Left renal cortex interstitium (tissue), 4 donors: ENCODE measurements at regions not wholly inside any gene's neighbourhood (a gene's known extent, or its start where the extent isn't known, plus 50 kb on each side); places are given as distances from the start of the nearest gene placed in this dataset.

Experiments used
- DNase-seq, 4 donors: peaks; one replicate each; pipeline ENCODE4 v3.0.0-alpha.2; 2013; ENCODE audit warnings: low read depth in 4 of 4, low spot score in 2 of 4, missing footprints in 1 of 4

DNA sequence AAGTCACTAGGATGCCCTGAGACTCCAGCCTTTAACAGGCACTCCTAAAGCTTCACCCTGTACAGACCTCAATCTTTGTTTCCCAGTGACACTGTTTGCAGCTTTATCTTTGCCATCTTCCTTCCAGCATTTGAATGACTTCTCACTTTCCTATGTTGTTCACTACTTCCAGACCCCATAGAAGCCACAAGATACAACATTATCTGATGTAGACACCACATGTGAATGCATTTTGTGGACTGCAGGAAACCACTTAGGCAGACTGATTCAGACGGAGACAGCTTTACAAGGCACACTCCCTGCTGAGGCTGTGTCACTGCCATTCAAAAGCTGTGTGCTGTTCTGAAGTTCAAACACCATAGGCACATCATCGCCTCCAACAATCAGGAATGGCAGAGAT is 67.3 kb upstream of the SPATS2L start:
- DNase-seq, result no peak

DNA sequence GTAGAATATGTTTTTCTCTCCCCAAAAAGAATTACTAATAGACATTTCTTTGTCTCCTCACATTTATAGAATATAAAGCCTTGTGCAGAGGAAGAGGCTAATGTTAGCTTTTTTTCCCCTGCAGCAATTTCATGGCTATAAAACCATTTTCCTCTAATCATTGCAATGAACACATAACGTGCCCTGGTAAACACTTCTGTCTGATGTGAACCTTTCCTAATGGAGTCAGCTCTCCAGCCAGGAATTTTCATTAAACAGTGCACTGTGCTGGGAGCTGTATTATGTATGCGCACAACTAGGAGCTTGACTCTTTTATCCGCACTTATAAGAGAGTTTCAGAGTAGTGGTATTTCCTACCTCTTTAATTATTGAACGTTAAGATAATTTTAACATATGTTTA is 63.9 kb upstream of the SPATS2L start:
- DNase-seq, result no peak

DNA sequence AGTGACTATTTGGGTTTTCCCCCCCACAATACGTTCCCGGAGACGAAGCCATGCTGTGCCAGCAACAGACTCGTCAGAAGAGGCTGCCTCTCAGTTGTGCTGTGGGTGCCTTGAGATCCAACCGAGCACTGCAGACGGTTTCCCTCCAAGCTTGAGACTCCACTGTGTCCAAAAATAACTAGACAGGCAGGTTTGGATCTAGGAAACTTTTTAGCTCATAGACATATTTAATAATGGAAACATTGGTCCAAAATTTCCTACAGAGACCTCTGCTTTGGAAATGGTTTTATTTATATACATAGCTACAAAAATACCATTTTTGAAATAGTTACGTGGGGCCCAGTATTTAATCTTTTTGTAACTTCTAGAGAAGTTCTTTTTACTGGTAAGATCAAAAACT is 63.1 kb upstream of the SPATS2L start:
- no peak for DNase-seq

DNA sequence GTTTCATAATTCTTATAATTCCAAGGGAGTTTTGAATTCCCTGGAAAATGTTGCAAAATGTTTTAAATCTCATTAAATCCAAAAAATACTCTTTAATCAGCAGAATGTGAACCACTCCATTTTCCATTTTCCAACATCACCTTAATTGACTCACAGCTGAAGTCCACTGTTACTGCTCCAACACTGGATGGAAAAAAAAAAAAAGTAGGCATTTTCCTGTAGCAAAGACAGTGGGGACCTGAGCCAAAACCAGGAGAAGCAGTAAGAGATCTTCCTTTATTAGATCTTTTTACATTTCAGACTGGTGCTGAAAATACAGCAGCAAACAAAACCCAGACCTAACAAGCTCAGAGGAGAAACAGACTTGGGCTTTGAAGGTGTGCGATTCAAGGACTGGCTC is 62.4 kb upstream of the SPATS2L start:
- no peak for DNase-seq

DNA sequence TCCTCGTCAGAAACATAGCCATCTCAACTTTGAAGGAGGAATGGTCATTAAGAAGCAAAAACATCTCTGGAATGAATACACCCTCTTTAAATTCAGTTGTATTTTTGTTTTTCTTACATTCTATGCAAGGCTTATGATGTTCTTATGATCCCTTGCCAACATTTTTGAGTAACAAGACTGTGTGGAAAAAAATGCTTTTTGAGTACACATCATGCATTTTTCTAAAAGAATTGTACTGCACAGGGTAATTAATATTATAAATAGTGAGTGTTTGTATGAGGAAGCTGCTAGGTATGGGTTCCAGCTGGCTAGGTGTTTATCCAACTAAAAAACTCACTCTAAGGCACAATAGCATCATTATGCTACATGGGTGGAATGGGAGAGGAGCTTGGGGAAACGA is 59.0 kb upstream of the SPATS2L start:
- no peak for DNase-seq

DNA sequence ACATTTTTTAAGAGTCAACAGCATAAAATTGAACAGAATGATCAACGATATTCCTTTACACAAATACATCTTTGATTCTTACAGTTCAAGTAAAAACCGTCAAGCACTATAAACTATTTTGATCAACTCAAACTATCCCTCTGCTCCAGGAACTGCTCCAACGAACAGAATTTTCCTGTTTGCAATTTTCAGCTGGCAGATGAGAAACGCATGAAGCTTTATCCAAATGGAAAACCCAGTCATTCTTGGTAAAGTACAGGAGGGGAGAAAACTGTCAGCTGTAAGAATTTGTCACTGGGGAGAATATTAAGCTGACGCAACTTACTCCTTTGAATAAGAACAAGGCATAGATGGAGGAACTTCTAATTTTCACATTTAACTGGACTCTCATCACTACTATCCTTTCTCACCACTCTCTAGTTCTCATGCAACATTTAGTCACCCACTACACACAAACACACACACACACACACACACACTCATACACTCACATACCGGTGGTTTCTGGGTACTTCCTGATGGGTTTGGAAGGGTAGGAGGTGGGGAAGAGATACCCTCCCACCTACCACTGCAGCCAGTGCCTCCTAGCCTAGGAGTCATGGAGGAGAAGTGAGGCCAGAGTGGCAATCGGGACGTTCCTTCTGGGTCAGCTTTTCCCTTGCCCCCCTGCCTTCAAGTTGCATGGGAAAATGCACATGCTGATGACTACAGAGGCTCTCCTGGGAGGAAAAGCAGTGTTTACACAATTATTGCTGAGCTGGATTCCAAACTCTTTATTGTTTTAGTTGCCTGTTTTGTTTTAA is 54.0 kb upstream of the SPATS2L start:
- no peak for DNase-seq

DNA sequence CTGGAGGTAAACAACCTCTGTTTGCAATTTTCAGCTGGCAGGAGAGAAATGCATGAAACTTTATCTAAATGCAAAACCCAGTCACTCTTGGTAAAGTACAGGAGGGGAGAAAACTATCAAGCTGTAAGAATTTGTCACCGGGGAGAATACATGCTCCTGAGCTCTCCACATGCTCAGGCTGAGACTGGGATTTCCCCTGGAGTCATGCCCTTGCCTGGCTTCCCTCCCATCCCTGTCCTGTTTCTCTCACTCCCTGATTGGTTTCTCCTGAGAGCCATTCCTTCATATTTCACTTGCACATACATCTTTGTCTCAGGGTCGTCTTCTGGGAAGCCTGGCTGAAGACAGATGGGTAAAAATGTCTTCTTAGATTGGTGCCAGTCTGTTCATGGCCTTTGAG is 52.9 kb upstream of the SPATS2L start:
- no peak for DNase-seq

DNA sequence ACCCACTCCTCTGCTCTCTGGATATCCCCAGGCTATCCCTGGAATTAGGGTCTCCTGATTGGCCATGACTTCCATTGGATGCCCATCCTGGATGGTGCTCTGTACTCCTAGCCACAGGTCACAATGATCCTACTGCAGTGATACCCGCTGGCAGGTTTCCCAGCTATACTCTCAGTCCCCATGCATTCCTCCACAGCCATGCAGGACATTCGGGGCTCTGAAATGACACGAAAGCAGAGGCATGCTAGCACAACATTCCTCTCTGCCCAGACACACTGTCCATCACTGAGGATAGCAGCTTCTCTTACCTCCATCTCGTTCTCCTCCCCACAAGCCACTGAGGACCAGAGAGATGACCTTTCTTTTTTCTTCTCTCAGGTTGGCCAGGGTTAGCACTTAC is 51.7 kb upstream of the SPATS2L start:
- DNase-seq, result no peak

DNA sequence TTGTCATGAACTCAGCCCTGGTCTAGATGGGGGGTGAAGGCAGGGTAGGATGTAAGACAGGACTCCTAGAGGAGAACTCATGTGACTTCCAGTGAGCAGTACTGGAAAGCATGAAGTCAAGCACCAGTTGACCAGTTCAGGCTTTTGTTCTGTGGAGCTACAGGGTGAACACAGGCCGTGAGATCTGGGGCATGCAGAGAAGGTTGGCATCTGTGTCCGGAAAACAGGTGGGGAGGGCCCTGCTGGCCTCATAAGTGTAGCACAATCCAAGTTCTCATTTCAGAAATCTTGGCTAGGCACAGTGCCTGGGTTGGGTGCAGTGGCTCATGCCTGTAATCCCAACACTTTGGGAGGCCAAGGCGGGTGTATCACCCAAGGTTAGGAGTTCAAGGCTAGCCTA is 50.9 kb upstream of the SPATS2L start:
- no peak for DNase-seq
